GM23248 (cell line): ENCODE measurements at regions not wholly inside any gene's neighbourhood (a gene's known extent, or its start where the extent isn't known, plus 50 kb on each side); places are given as distances from the start of the nearest gene placed in this dataset.

ENCODE experiments used
- DNase-seq: peaks from one replicate; pipeline ENCODE4 v3.0.0-alpha.2; 2015
- H2AFZ ChIP-seq: fragments of 200-600 bp; sonication (generic); 2 replicates; pipeline ENCODE4 v1.6.1; 2016; ENCODE audit warnings: antibody characterized with exemption
- H3F3A ChIP-seq: fragments of 200-600 bp; sonication (generic); 2 replicates; pipeline ENCODE4 v1.6.1; 2016; ENCODE audit warnings: mild to moderate bottlenecking, antibody characterized with exemption, mixed run types; ENCODE audit not compliant: insufficient read depth
- H3K27ac ChIP-seq: fragments of 200-600 bp; sonication (generic); 2 replicates; pipeline ENCODE4 v1.5.1; 2016; ENCODE audit warnings: mild to moderate bottlenecking
- H3K27me3 ChIP-seq: fragments of 200-600 bp; sonication (generic); replicated peaks from 2 replicates; pipeline ENCODE4 v1.6.1; 2016; ENCODE audit warnings: mild to moderate bottlenecking; ENCODE audit not compliant: insufficient read depth
- H3K36me3 ChIP-seq: fragments of 200-600 bp; sonication (generic); 2 replicates; pipeline ENCODE4 v1.6.1; 2016; ENCODE audit warnings: low read depth, mild to moderate bottlenecking
- H3K4me1 ChIP-seq: fragments of 200-600 bp; sonication (generic); 2 replicates; pipeline ENCODE4 v1.6.1; 2016; ENCODE audit warnings: mild to moderate bottlenecking; ENCODE audit not compliant: insufficient read depth
- H3K4me2 ChIP-seq: fragments of 200-600 bp; sonication (generic); one replicate; pipeline ENCODE4 v1.6.1; 2016; ENCODE audit warnings: mild to moderate bottlenecking; ENCODE audit not compliant: unreplicated experiment
- H3K4me3 ChIP-seq: fragments of 200-600 bp; sonication (generic); 2 replicates; pipeline ENCODE4 v1.5.1; 2016; ENCODE audit warnings: mild to moderate bottlenecking
- H3K79me2 ChIP-seq: fragments of 200-600 bp; sonication (generic); 2 replicates; pipeline ENCODE4 v1.6.1; 2016; ENCODE audit warnings: mild to moderate bottlenecking; ENCODE audit not compliant: insufficient read depth
- H3K9ac ChIP-seq: fragments of 200-600 bp; sonication (generic); 2 replicates; pipeline ENCODE4 v1.6.1; 2016; ENCODE audit warnings: mild to moderate bottlenecking
- H3K9me2 ChIP-seq: fragments of 200-600 bp; sonication (generic); 2 replicates; pipeline ENCODE4 v1.6.1; 2016; ENCODE audit warnings: mixed run types, mild to moderate bottlenecking, moderate library complexity; ENCODE audit not compliant: insufficient read depth
- H3K9me3 ChIP-seq: fragments of 200-600 bp; sonication (generic); one replicate; pipeline ENCODE4 v1.6.1; 2017; ENCODE audit warnings: low read depth
- H4K20me1 ChIP-seq: fragments of 200-600 bp; sonication (generic); 2 replicates; pipeline ENCODE4 v1.6.0; 2016; ENCODE audit not compliant: insufficient read depth
- EZH2 ChIP-seq: fragments of 200-600 bp; sonication (generic); IDR thresholded peaks from 2 replicates; pipeline ENCODE4 v1.6.1; 2018; ENCODE audit warnings: antibody characterized with exemption, mild to moderate bottlenecking; ENCODE audit not compliant: insufficient read depth, poor library complexity, severe bottlenecking
- EZH2phosphoT487 ChIP-seq: fragments of 200-600 bp; sonication (generic); IDR thresholded peaks from 2 replicates; pipeline ENCODE4 v1.6.1; 2018; ENCODE audit warnings: antibody characterized with exemption, moderate library complexity, mild to moderate bottlenecking, low read depth; ENCODE audit not compliant: insufficient read depth
- WGBS, 2 experiments: methylation state at CpG; one replicate each; pipeline ENCODE4 v1.1.6; 2015 to 2017; ENCODE audit warnings: low lambda C conversion rate in 2 of 2, low coverage in 1 of 2; ENCODE audit errors: missing lambda C conversion rate in 2 of 2; 5-methylcytosine and 5-hydroxymethylcytosine counted together
- in situ Hi-C: fragments of 300-500 bp; cut with MboI; formaldehyde crosslinking; loops from 2 replicates; pipeline ENCODE4 v1.15.0; 2020

GRCh38 chr5:31052937-31053658 lies 140.4 kb upstream of the CDH6 start:
- Histone ChIP-seq H2AFZ (no peak overlapping the region), H3K4me1 (no peaks in the 10 kb centered on the region), H3K9ac (no peak overlapping the region), H3K27ac (no peak overlapping the region), H3K36me3 (no peaks in the 10 kb centered on the region), H3K4me3 (no peak overlapping the region), H3K27me3 (no peaks in the 10 kb centered on the region), H4K20me1 (no peaks in the 10 kb centered on the region), H3K9me3 (no peaks in the 10 kb centered on the region), H3F3A (no peaks in the 10 kb centered on the region), H3K4me2 (no peak overlapping the region), H3K79me2 (no peaks in the 10 kb centered on the region), H3K9me2 (no peaks in the 10 kb centered on the region)
- in situ Hi-C loops, result no loop called here
- no peak for TF ChIP-seq EZH2
- TF ChIP-seq EZH2phosphoT487, result no peak
- no peak for DNase-seq
- WGBS, 2 experiments, result 65 to 67% methylated on average over 7 of the region's 7 CpGs

- H3K36me3 ChIP-seq, result no peaks in the 10 kb centered on the region
- no peak overlapping the region for H3K9ac ChIP-seq
- no peaks in the 10 kb centered on the region for H3K9me3 ChIP-seq
- in situ Hi-C loops, result no loop called here
- H3K9me2 ChIP-seq, result no peaks in the 10 kb centered on the region
- WGBS, 2 experiments, result 41 to 45% methylated on average over 4 of the region's 4 CpGs
- no peak overlapping the region for H3K27ac ChIP-seq
- H3K79me2 ChIP-seq, result no peaks in the 10 kb centered on the region
- H3K27me3 ChIP-seq, result no peaks in the 10 kb centered on the region
- DNase-seq, result no peak
- H3F3A ChIP-seq, result no peaks in the 10 kb centered on the region
- TF ChIP-seq EZH2phosphoT487 (no peak), EZH2 (no peak)
- H4K20me1 ChIP-seq, result no peaks in the 10 kb centered on the region
- no peak overlapping the region for H3K4me2 ChIP-seq
- no peak overlapping the region for H3K4me3 ChIP-seq
- H2AFZ ChIP-seq, result no peak overlapping the region
- no peaks in the 10 kb centered on the region for H3K4me1 ChIP-seq
Observed at GRCh38 chr5:31051316-31051715, 142.2 kb upstream of the CDH6 start.

- Histone ChIP-seq H3K9ac (no peak overlapping the region), H3K79me2 (no peaks in the 10 kb centered on the region), H3K9me3 (no peaks in the 10 kb centered on the region), H3K4me3 (no peak overlapping the region), H3K27me3 (no peaks in the 10 kb centered on the region), H4K20me1 (no peaks in the 10 kb centered on the region), H3K36me3 (no peaks in the 10 kb centered on the region), H3K9me2 (no peaks in the 10 kb centered on the region), H3K27ac (no peak overlapping the region), H3K4me2 (no peak overlapping the region), H3F3A (no peaks in the 10 kb centered on the region), H2AFZ (no peak overlapping the region), H3K4me1 (no peaks in the 10 kb centered on the region)
- TF ChIP-seq EZH2, result no peak
- TF ChIP-seq EZH2phosphoT487, result no peak
- WGBS, 2 experiments, result 48 to 58% methylated on average over 2 of the region's 2 CpGs
- no peak for DNase-seq
- in situ Hi-C loops, result no loop called here
Observed at GRCh38 chr5:31049936-31050704, 143.4 kb upstream of the CDH6 start.

- Histone ChIP-seq H4K20me1 (no peaks in the 10 kb centered on the region), H3K9me2 (no peaks in the 10 kb centered on the region), H3K9me3 (no peaks in the 10 kb centered on the region), H3F3A (no peaks in the 10 kb centered on the region), H3K27ac (no peak overlapping the region), H3K4me3 (no peak overlapping the region), H3K4me2 (no peak overlapping the region), H3K27me3 (no peaks in the 10 kb centered on the region), H2AFZ (no peak overlapping the region), H3K79me2 (no peaks in the 10 kb centered on the region), H3K9ac (no peak overlapping the region), H3K4me1 (no peaks in the 10 kb centered on the region), H3K36me3 (no peaks in the 10 kb centered on the region)
- WGBS, 2 experiments, result 60% methylated on average over 3 of the region's 3 CpGs
- in situ Hi-C loops, result no loop called here
- TF ChIP-seq EZH2 (no peak), EZH2phosphoT487 (no peak)
- no peak for DNase-seq
Observed at GRCh38 chr5:31049461-31049860, 144.0 kb upstream of the CDH6 start.
